ENCODE measurements at regions not wholly inside any gene's neighbourhood (a gene's known extent, or its start where the extent isn't known, plus 50 kb on each side); places are given as distances from the start of the nearest gene placed in this dataset.

- intact Hi-C loops (cut with micrococcal nuclease), result no loop called here
- H3K4me3 Mint-ChIP-seq (ENCODE audit: unreplicated experiment), result no peak overlapping the region
- H3K9me3 Mint-ChIP-seq (ENCODE audit: unreplicated experiment), result peaks cover 8% of the 10 kb centered on the region
- no peaks in the 10 kb centered on the region for H3K4me1 Mint-ChIP-seq (ENCODE audit: insufficient read depth, unreplicated experiment)
- BruUV-seq (replicated peaks), result no TSS peak
- ChIA-PET CTCF (no interaction called here), POLR2A (no interaction called here)
- H3K27me3 Mint-ChIP-seq (ENCODE audit: insufficient read depth, unreplicated experiment), result peaks cover 13% of the 10 kb centered on the region
- no peak for DNase-seq (ENCODE audit: unreplicated experiment)
- TF ChIP-seq, protein P1, sequence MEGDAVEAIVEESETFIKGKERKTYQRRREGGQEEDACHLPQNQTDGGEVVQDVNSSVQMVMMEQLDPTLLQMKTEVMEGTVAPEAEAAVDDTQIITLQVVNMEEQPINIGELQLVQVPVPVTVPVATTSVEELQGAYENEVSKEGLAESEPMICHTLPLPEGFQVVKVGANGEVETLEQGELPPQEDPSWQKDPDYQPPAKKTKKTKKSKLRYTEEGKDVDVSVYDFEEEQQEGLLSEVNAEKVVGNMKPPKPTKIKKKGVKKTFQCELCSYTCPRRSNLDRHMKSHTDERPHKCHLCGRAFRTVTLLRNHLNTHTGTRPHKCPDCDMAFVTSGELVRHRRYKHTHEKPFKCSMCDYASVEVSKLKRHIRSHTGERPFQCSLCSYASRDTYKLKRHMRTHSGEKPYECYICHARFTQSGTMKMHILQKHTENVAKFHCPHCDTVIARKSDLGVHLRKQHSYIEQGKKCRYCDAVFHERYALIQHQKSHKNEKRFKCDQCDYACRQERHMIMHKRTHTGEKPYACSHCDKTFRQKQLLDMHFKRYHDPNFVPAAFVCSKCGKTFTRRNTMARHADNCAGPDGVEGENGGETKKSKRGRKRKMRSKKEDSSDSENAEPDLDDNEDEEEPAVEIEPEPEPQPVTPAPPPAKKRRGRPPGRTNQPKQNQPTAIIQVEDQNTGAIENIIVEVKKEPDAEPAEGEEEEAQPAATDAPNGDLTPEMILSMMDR (IDR thresholded peaks at IDR 0.05; ENCODE audit: unreplicated experiment), result no peak
- no peak overlapping the region for H3K27ac Mint-ChIP-seq (ENCODE audit: low read depth, unreplicated experiment)
- no peaks in the 10 kb centered on the region for H3K36me3 Mint-ChIP-seq (ENCODE audit: insufficient read depth, unreplicated experiment)
These were observed 406.3 kb upstream of the PIK3C3 start for GRCh38 chr18:41548521-41549260.

- CTCF ChIA-PET, result interaction anchor here (0.6 kb wide), 1 partner anchor 348 kb away, joined by 3 read pairs; no protein-coding TSS in a partner anchor
- no peak overlapping the region for H3K27ac Mint-ChIP-seq (ENCODE audit: low read depth, unreplicated experiment)
- no peaks in the 10 kb centered on the region for H3K4me1 Mint-ChIP-seq (ENCODE audit: insufficient read depth, unreplicated experiment)
- intact Hi-C loops (cut with micrococcal nuclease), result no loop called here
- H3K9me3 Mint-ChIP-seq (ENCODE audit: unreplicated experiment), result peaks cover 8% of the 10 kb centered on the region
- H3K27me3 Mint-ChIP-seq (ENCODE audit: insufficient read depth, unreplicated experiment), result peaks cover 13% of the 10 kb centered on the region
- no peak overlapping the region for H3K4me3 Mint-ChIP-seq (ENCODE audit: unreplicated experiment)
- no peak for DNase-seq (ENCODE audit: unreplicated experiment)
- TF ChIP-seq, protein P1 (IDR thresholded peaks at IDR 0.05; ENCODE audit: unreplicated experiment), result no peak
- BruUV-seq (replicated peaks), result no TSS peak
- POLR2A ChIA-PET, result interaction anchor here (0.6 kb wide), 1 partner anchor 10 kb away, joined by 3 read pairs; no protein-coding TSS in a partner anchor
- no peaks in the 10 kb centered on the region for H3K36me3 Mint-ChIP-seq (ENCODE audit: insufficient read depth, unreplicated experiment)
These were observed 409.7 kb upstream of the PIK3C3 start for GRCh38 chr18:41545091-41545888.

DNA sequence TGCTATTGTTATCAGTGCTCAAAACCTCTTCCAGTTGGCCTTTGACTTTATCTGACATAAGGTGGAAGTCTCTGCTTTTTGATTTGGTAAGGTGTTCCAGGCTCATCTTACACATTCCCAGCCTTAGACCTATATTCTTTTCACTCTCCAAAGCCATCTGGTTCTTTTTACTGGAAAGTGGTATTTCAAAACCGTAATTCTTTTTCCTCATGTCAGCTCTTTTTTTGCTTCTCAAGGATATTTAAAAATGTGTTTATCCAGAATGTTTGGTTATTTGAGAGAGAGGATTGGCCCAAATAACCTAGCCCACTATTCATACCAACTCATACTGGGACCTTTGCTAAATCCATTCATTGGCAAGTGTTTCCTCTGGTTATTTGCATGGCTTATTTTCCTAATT lies 411.2 kb upstream of the PIK3C3 start:
- no TSS peak for BruUV-seq (replicated peaks)
- ChIA-PET CTCF (no interaction called here), POLR2A (no interaction called here)
- Mint-ChIP-seq H3K4me3 (ENCODE audit: unreplicated experiment) (no peak overlapping the region), H3K27me3 (ENCODE audit: insufficient read depth, unreplicated experiment) (peaks cover 14% of the 10 kb centered on the region), H3K27ac (ENCODE audit: low read depth, unreplicated experiment) (no peak overlapping the region), H3K36me3 (ENCODE audit: insufficient read depth, unreplicated experiment) (no peaks in the 10 kb centered on the region), H3K4me1 (ENCODE audit: insufficient read depth, unreplicated experiment) (no peaks in the 10 kb centered on the region), H3K9me3 (ENCODE audit: unreplicated experiment) (peaks cover 8% of the 10 kb centered on the region)
- intact Hi-C loops (cut with micrococcal nuclease), result no loop called here
- TF ChIP-seq, protein P1 (IDR thresholded peaks at IDR 0.05; ENCODE audit: unreplicated experiment), result no peak
- DNase-seq (ENCODE audit: unreplicated experiment), result no peak

- POLR2A ChIA-PET, result interaction anchor here (0.7 kb wide), 1 partner anchor 27 kb away, joined by 3 read pairs; no protein-coding TSS in a partner anchor
- no peak overlapping the region for H3K27ac Mint-ChIP-seq (ENCODE audit: low read depth, unreplicated experiment)
- H3K36me3 Mint-ChIP-seq (ENCODE audit: insufficient read depth, unreplicated experiment), result no peaks in the 10 kb centered on the region
- intact Hi-C loops (cut with micrococcal nuclease), result no loop called here
- peaks cover 8% of the 10 kb centered on the region for H3K9me3 Mint-ChIP-seq (ENCODE audit: unreplicated experiment)
- H3K4me1 Mint-ChIP-seq (ENCODE audit: insufficient read depth, unreplicated experiment), result no peaks in the 10 kb centered on the region
- DNase-seq (ENCODE audit: unreplicated experiment), result no peak
- H3K4me3 Mint-ChIP-seq (ENCODE audit: unreplicated experiment), result no peak overlapping the region
- H3K27me3 Mint-ChIP-seq (ENCODE audit: insufficient read depth, unreplicated experiment), result peaks cover 31% of the 10 kb centered on the region
- TF ChIP-seq, protein P1 (IDR thresholded peaks at IDR 0.05; ENCODE audit: unreplicated experiment), result no peak
- CTCF ChIA-PET, result interaction anchor here (0.6 kb wide), 1 partner anchor 80 kb away, joined by 4 read pairs; no protein-coding TSS in a partner anchor
- no TSS peak for BruUV-seq (replicated peaks)
These were observed 414.7 kb upstream of the PIK3C3 start for GRCh38 chr18:41540237-41540871.

Measured in MCF 10A (cell line).